ENCODE measurements at regions not wholly inside any gene's neighbourhood (a gene's known extent, or its start where the extent isn't known, plus 50 kb on each side); places are given as distances from the start of the nearest gene placed in this dataset.

DNA sequence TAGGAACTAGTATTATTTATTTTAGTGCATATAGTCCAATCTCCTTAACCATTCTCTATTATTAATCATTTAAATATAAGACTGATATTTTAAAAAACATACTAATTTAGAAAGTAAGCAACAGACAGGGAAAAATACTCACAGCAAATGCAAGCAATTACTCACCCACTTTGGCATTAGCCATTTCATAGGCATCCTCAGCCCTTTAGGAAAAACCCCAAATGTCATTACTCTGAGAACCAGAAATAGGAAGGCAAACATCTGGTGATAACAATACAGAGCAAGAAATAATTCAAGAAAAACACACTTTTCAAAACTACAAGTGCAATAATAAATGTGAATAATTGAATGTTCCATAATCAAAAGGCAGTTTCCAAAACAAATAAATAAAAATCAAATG lies 545.1 kb downstream of the PLPP3 start:
- FAIRE-seq (no peak), ATAC-seq (no peak), DNase-seq (ENCODE audit: low read depth, low spot score) (no peak)
- Histone ChIP-seq H3K27me3 (replicated peaks in 1 of 2; ENCODE audit: control insufficient read depth in 2 of 2, insufficient read depth in 2 of 2, low read length in 1 of 2) (no peaks in the 10 kb centered on the region), H3K9ac (ENCODE audit: control insufficient read depth, insufficient read depth, low read length) (no peak overlapping the region), H3K9me3 (replicated peaks; ENCODE audit: control insufficient read depth, insufficient read depth, low read length) (no peaks in the 10 kb centered on the region; the same call in 2 of the 3 replicates), H4K20me1 (ENCODE audit: control insufficient read depth, insufficient read depth) (no peaks in the 10 kb centered on the region), H3K4me3 (no peak overlapping the region), H3K4me1 (ENCODE audit: control insufficient read depth, insufficient read depth, low read length) (no peaks in the 10 kb centered on the region), H2AFZ (ENCODE audit: control insufficient read depth, low read depth, low read length) (no peak overlapping the region), H3K4me2 (ENCODE audit: control insufficient read depth, insufficient read depth) (no peak overlapping the region), H3K27ac (ENCODE audit: control insufficient read depth, insufficient read depth) (no peak overlapping the region), H3K79me2 (ENCODE audit: control insufficient read depth, insufficient read depth, low read length) (no peaks in the 10 kb centered on the region), H3K36me3 (ENCODE audit: control insufficient read depth in 2 of 2, insufficient read depth in 2 of 2, low read length in 1 of 2) (no peaks in the 10 kb centered on the region)
- ChIA-PET CTCF (no interaction called here), SMC1A (ENCODE audit: uncharacterized antibody, unreplicated experiment) (interaction anchor here (0.8 to 0.9 kb wide), 2 partner anchors 23 to 141 kb away, joined by 3 to 4 read pairs; no protein-coding TSS in a partner anchor), RAD21 (ENCODE audit: unreplicated experiment) (no interaction called here), POLR2A (no interaction called here)
- in situ Hi-C loops (cut with MboI), result no loop called here
- intact Hi-C loops (cut with micrococcal nuclease; ENCODE audit: unreplicated experiment), result no loop called here
- no TSS peak for BruUV-seq (replicated peaks)
- TF ChIP-seq CREB1 (IDR thresholded peaks at IDR 0.05; ENCODE audit: low read depth), result no peak
- TF ChIP-seq JUNB (IDR thresholded peaks at IDR 0.05), result peak; percentile 35; the same call in 1 of the 2 replicates
- TF ChIP-seq ESRRA (IDR thresholded peaks at IDR 0.05; ENCODE audit: low read length), result no peak

DNA sequence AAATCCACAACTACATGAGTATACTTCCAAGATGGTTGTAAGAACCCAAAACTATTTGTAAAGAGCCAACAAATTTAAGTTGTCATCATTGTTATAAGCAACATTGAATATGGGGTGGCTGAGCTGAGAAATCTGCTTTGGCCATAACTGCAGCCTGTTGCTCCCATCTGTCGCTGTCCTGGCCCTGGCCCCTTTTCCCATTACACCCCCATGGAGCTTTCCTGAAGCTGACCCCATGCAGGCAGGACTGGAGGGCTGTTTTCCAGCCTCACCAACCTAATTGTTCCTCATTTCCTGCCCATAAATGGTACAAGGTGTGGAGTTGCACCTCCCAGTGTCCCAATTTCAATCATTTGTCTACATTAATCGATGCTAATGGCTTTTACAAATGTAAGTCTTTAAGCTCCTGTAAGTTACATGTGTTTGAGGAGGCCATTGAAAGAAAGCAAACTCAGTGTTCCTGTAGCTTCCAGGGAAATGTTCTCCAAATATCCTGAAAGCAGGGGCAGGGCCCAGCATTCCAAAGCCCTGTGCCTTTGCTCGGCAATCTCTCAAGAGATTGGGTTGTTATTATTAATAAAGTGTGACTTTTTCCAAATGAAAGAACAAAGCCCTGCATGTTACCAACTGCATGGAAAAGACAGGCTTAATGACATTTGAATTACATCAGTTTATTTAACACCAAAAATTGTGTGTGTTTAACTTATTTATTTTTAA lies 545.9 kb downstream of the PLPP3 start:
- Histone ChIP-seq H3K4me1 (ENCODE audit: control insufficient read depth, insufficient read depth, low read length) (no peaks in the 10 kb centered on the region; the same call in 1 of the 2 replicates), H3K27me3 (replicated peaks in 1 of 2; ENCODE audit: control insufficient read depth in 2 of 2, insufficient read depth in 2 of 2, low read length in 1 of 2) (no peaks in the 10 kb centered on the region), H3K4me3 (no peak overlapping the region), H4K20me1 (ENCODE audit: control insufficient read depth, insufficient read depth) (no peaks in the 10 kb centered on the region), H2AFZ (ENCODE audit: control insufficient read depth, low read depth, low read length) (no peak overlapping the region), H3K4me2 (ENCODE audit: control insufficient read depth, insufficient read depth) (no peak overlapping the region), H3K9me3 (replicated peaks; ENCODE audit: control insufficient read depth, insufficient read depth, low read length) (no peaks in the 10 kb centered on the region; the same call in 2 of the 3 replicates), H3K36me3 (ENCODE audit: control insufficient read depth in 2 of 2, insufficient read depth in 2 of 2, low read length in 1 of 2) (no peaks in the 10 kb centered on the region), H3K79me2 (ENCODE audit: control insufficient read depth, insufficient read depth, low read length) (no peaks in the 10 kb centered on the region), H3K9ac (ENCODE audit: control insufficient read depth, insufficient read depth, low read length) (no peak overlapping the region), H3K27ac (ENCODE audit: control insufficient read depth, insufficient read depth) (no peak overlapping the region)
- POLR2A ChIA-PET, result no interaction called here
- SMC1A ChIA-PET (ENCODE audit: uncharacterized antibody, unreplicated experiment), result interaction anchor here (0.9 kb wide), 1 partner anchor 141 kb away, joined by 3 read pairs; no protein-coding TSS in a partner anchor
- WGBS (ENCODE audit: insufficient coverage, insufficient replicate concordance, low lambda C conversion rate, missing lambda C conversion rate), result 8% methylated on average over 3 of the region's 3 CpGs
- ATAC-seq (no peak), FAIRE-seq (no peak), DNase-seq (ENCODE audit: low read depth, low spot score) (no peak)
- intact Hi-C loops (cut with micrococcal nuclease; ENCODE audit: unreplicated experiment), result no loop called here
- RAD21 ChIA-PET (ENCODE audit: unreplicated experiment), result no interaction called here
- in situ Hi-C loops (cut with MboI), result no loop called here
- CTCF ChIA-PET, result no interaction called here
- no TSS peak for BruUV-seq (replicated peaks)
- TF ChIP-seq KLF5 (IDR thresholded peaks at IDR 0.05; ENCODE audit: partially characterized antibody) (no peak), MTA3 (IDR thresholded peaks at IDR 0.05; ENCODE audit: borderline replicate concordance, low read length) (no peak), POU2F2 (IDR thresholded peaks at IDR 0.05; ENCODE audit: borderline replicate concordance, low read depth, low read length) (no peak), RAD21 (IDR thresholded peaks at IDR 0.05; ENCODE audit: insufficient read depth, low read depth, low read length) (no peak), MXI1 (IDR thresholded peaks at IDR 0.05; ENCODE audit: low read depth, low read length) (no peak), PAX8 (IDR thresholded peaks at IDR 0.05) (no peak), PML (IDR thresholded peaks at IDR 0.05; ENCODE audit: low read length) (no peak), HDAC6 (IDR thresholded peaks at IDR 0.05; ENCODE audit: unreplicated experiment) (no peak), ZNF622 (IDR thresholded peaks at IDR 0.05) (no peak), STAT3 (IDR thresholded peaks at IDR 0.05; ENCODE audit: low read depth, low read length) (no peak), SUPT20H (IDR thresholded peaks at IDR 0.05; ENCODE audit: borderline replicate concordance, control insufficient read depth, low read depth, low read length) (no peak)
- TF ChIP-seq, protein P1, sequence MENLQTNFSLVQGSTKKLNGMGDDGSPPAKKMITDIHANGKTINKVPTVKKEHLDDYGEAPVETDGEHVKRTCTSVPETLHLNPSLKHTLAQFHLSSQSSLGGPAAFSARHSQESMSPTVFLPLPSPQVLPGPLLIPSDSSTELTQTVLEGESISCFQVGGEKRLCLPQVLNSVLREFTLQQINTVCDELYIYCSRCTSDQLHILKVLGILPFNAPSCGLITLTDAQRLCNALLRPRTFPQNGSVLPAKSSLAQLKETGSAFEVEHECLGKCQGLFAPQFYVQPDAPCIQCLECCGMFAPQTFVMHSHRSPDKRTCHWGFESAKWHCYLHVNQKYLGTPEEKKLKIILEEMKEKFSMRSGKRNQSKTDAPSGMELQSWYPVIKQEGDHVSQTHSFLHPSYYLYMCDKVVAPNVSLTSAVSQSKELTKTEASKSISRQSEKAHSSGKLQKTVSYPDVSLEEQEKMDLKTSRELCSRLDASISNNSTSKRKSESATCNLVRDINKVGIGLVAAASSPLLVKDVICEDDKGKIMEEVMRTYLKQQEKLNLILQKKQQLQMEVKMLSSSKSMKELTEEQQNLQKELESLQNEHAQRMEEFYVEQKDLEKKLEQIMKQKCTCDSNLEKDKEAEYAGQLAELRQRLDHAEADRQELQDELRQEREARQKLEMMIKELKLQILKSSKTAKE (IDR thresholded peaks at IDR 0.05; ENCODE audit: low read depth, poor library complexity, severe bottlenecking), result no peak
